Endothelial cell of umbilical vein (primary cell): ENCODE measurements at regions not wholly inside any gene's neighbourhood (a gene's known extent, or its start where the extent isn't known, plus 50 kb on each side); places are given as distances from the start of the nearest gene placed in this dataset.

Source experiments
- BruUV-seq: library from RNA; stranded (reverse); fragments of 400-500 nt; replicated peaks from 2 replicates; lab custom pipeline; 2021; lab: Mats Ljungman, UMichigan
- CTCF ChIA-PET: fragments of 300-600, 350-600 bp; sonication (Branson Sonifier 250); formaldehyde crosslinking; loops from one replicate; lab custom pipeline; 2021; ENCODE audit warnings: antibody characterized with exemption, inconsistent platforms; lab: Charles Lee
- POLR2A ChIA-PET: fragments of 300-600, 350-600 bp; sonication (Branson Sonifier 250); formaldehyde crosslinking; loops from one replicate; lab custom pipeline; 2021; ENCODE audit warnings: antibody characterized with exemption, inconsistent platforms; lab: Charles Lee
- DNase-seq: peaks from one replicate; pipeline ENCODE4 v3.0.0-alpha.2; 2011; ENCODE audit warnings: low read depth, low spot score
- FAIRE-seq: peaks from 2 replicates; lab custom pipeline; 2011; peaks lifted over from hg19 to GRCh38; lab: Jason Lieb, UNC
- H2AFZ ChIP-seq: 2 replicates; pipeline ENCODE4 v1.6.0; 2012; ENCODE audit warnings: low read depth, low read length, control low read depth, inconsistent platforms
- H3K27ac ChIP-seq: 2 replicates; pipeline ENCODE4 v1.5.1; 2011; ENCODE audit warnings: low read depth, mild to moderate bottlenecking, control low read depth, low read length, moderate library complexity; ENCODE audit not compliant: insufficient read depth
- H3K27me3 ChIP-seq, 2 experiments: 2 replicates each; pipeline versions ENCODE4 v1.6.0 to v1.6.1; 2011; ENCODE audit warnings: low read length in 2 of 2, mixed read lengths in 1 of 2; ENCODE audit not compliant: control insufficient read depth in 2 of 2, insufficient read depth in 2 of 2
- H3K36me3 ChIP-seq, 2 experiments: 2 replicates in 1 of 2; 3 replicates in 1 of 2; pipeline ENCODE4 v1.5.1; 2011; ENCODE audit warnings: low read length in 2 of 2, mild to moderate bottlenecking in 1 of 2, moderate library complexity in 1 of 2; ENCODE audit not compliant: control insufficient read depth in 2 of 2, insufficient read depth in 2 of 2; ENCODE audit errors: extremely low read depth in 1 of 2
- H3K4me1 ChIP-seq: 3 replicates; pipeline ENCODE4 v1.5.1; 2011; ENCODE audit warnings: mild to moderate bottlenecking, low read length; ENCODE audit not compliant: control insufficient read depth, insufficient read depth; ENCODE audit errors: extremely low read depth
- H3K4me2 ChIP-seq: 2 replicates; pipeline ENCODE4 v1.6.1; 2011; ENCODE audit warnings: low read length, control low read depth, mixed read lengths; ENCODE audit not compliant: insufficient read depth
- H3K4me3 ChIP-seq, 3 experiments: fragments of 200-600 bp in 1 of 3; sonication (generic), shearing (Covaris generic) in 1 of 3; replicated peaks in 1 of 3; 2 replicates each; pipeline ENCODE4 v1.5.1; 2011 to 2016; ENCODE audit warnings: control low read depth in 3 of 3, low read length in 3 of 3, mild to moderate bottlenecking in 2 of 3, inconsistent platforms in 1 of 3, low read depth in 1 of 3, moderate library complexity in 1 of 3; ENCODE audit not compliant: insufficient read depth in 1 of 3
- H3K79me2 ChIP-seq: 2 replicates; pipeline ENCODE4 v1.6.0; 2012; ENCODE audit warnings: low read length, inconsistent platforms; ENCODE audit not compliant: control insufficient read depth, insufficient read depth
- H3K9ac ChIP-seq: replicated peaks from 2 replicates; pipeline ENCODE3; 2011; ENCODE audit warnings: low read length, control low read depth; ENCODE audit not compliant: insufficient read depth; ENCODE audit errors: extremely low read depth
- H3K9me1 ChIP-seq: replicated peaks from 3 replicates; pipeline ENCODE4 v1.6.0; 2011; ENCODE audit warnings: mild to moderate bottlenecking, low read length; ENCODE audit not compliant: control insufficient read depth, insufficient read depth; ENCODE audit errors: extremely low read depth
- H3K9me3 ChIP-seq: replicated peaks from 2 replicates; pipeline ENCODE4 v1.5.1; 2012; ENCODE audit warnings: low read length, inconsistent platforms; ENCODE audit not compliant: control insufficient read depth, insufficient read depth
- H4K20me1 ChIP-seq: replicated peaks from 2 replicates; pipeline ENCODE3; 2011; ENCODE audit warnings: mild to moderate bottlenecking, low read length; ENCODE audit not compliant: control insufficient read depth, insufficient read depth; ENCODE audit errors: extremely low read depth
- EZH2 ChIP-seq: IDR thresholded peaks from 2 replicates; pipeline ENCODE4 v1.6.1; 2012; ENCODE audit warnings: borderline replicate concordance, low read depth, mild to moderate bottlenecking, moderate library complexity, low read length, inconsistent platforms; ENCODE audit not compliant: severe bottlenecking
- FOS ChIP-seq: IDR thresholded peaks from 2 replicates; pipeline ENCODE4 v1.6.1; 2011; ENCODE audit warnings: mild to moderate bottlenecking, low read length, moderate library complexity, borderline replicate concordance; ENCODE audit not compliant: insufficient read depth
- GATA2 ChIP-seq: IDR thresholded peaks from 2 replicates; pipeline ENCODE4 v1.7.0; 2011; ENCODE audit warnings: low read depth, mild to moderate bottlenecking, moderate library complexity, mixed read lengths, low read length; ENCODE audit not compliant: insufficient read length, insufficient read depth
- JUN ChIP-seq: IDR thresholded peaks from 2 replicates; pipeline ENCODE4 v1.6.1; 2011; ENCODE audit warnings: borderline replicate concordance, low read depth; ENCODE audit not compliant: insufficient read length, insufficient read depth
- MAX ChIP-seq: IDR thresholded peaks from 2 replicates; pipeline ENCODE4 v1.6.1; 2011; ENCODE audit not compliant: insufficient read depth, insufficient read length
- MYC ChIP-seq: IDR thresholded peaks from one replicate; pipeline ENCODE4 v1.6.1; 2011; ENCODE audit warnings: mild to moderate bottlenecking, low read depth, low read length
- POLR2A ChIP-seq: IDR thresholded peaks from 2 replicates; pipeline ENCODE4 v1.6.1; 2012; ENCODE audit warnings: low read depth, mild to moderate bottlenecking, control low read depth, low read length
- POLR2AphosphoS5 ChIP-seq: IDR thresholded peaks from 2 replicates; pipeline ENCODE4 v1.6.1; 2012; ENCODE audit warnings: low read depth, mild to moderate bottlenecking, control low read depth, low read length, moderate library complexity; ENCODE audit not compliant: insufficient read depth
- dilution Hi-C: fragments of 300-500 bp; cut with MboI; formaldehyde crosslinking; loops from one replicate; pipeline ENCODE4 v1.15.0; 2019; ENCODE audit warnings: low sequenced_read_pairs; ENCODE audit not compliant: extremely low pct_ligation_motif_present
- intact Hi-C: fragments of 100-400 bp; cut with micrococcal nuclease; formaldehyde crosslinking; loops from one replicate; pipeline ENCODE4 v1.10.0; 2022
- TF ChIP-seq, protein P1 (sequence below), 2 donors: IDR thresholded peaks; 1 replicate in 1 of 2; 2 replicates in 1 of 2; pipeline ENCODE4 v1.5.1; 2011; ENCODE audit warnings: low read length in 2 of 2, mild to moderate bottlenecking in 2 of 2, moderate library complexity in 2 of 2, control low read depth in 1 of 2, inconsistent platforms in 1 of 2, low read depth in 1 of 2; ENCODE audit not compliant: insufficient read depth in 1 of 2; ENCODE audit errors: extremely low read depth in 1 of 2

- H3K4me2 ChIP-seq = no peak overlapping the region
- ChIA-PET CTCF (no interaction called here), POLR2A (no interaction called here)
- TF ChIP-seq POLR2A (no peak), POLR2AphosphoS5 (no peak), GATA2 (no peak), JUN (no peak), FOS (no peak), MYC (no peak), MAX (no peak), EZH2 (no peak)
- TF ChIP-seq, protein P1, sequence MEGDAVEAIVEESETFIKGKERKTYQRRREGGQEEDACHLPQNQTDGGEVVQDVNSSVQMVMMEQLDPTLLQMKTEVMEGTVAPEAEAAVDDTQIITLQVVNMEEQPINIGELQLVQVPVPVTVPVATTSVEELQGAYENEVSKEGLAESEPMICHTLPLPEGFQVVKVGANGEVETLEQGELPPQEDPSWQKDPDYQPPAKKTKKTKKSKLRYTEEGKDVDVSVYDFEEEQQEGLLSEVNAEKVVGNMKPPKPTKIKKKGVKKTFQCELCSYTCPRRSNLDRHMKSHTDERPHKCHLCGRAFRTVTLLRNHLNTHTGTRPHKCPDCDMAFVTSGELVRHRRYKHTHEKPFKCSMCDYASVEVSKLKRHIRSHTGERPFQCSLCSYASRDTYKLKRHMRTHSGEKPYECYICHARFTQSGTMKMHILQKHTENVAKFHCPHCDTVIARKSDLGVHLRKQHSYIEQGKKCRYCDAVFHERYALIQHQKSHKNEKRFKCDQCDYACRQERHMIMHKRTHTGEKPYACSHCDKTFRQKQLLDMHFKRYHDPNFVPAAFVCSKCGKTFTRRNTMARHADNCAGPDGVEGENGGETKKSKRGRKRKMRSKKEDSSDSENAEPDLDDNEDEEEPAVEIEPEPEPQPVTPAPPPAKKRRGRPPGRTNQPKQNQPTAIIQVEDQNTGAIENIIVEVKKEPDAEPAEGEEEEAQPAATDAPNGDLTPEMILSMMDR (IDR thresholded peaks at IDR 0.05; ENCODE audit: extremely low read depth in 1 of 2, insufficient read depth in 1 of 2, low read depth in 1 of 2, low read length in 2 of 2) = no peak
- intact Hi-C loops = no loop called here
- FAIRE-seq (no peak), DNase-seq (no peak)
- no peak overlapping the region for H3K9ac ChIP-seq
- H3K27ac ChIP-seq = no peak overlapping the region
- BruUV-seq = no TSS peak
- H2AFZ ChIP-seq = no peak overlapping the region
- dilution Hi-C loops = no loop called here
- H3K9me3 ChIP-seq = no peaks in the 10 kb centered on the region
- no peaks in the 10 kb centered on the region for H3K79me2 ChIP-seq
- H3K4me1 ChIP-seq = no peaks in the 10 kb centered on the region
- no peak overlapping the region for H3K4me3 ChIP-seq
- no peaks in the 10 kb centered on the region for H3K27me3 ChIP-seq
- H3K9me1 ChIP-seq = no peaks in the 10 kb centered on the region
- H4K20me1 ChIP-seq = no peaks in the 10 kb centered on the region
- no peaks in the 10 kb centered on the region for H3K36me3 ChIP-seq
Measured at GRCh38 chr3:67245545-67245944, 247.4 kb downstream of the KBTBD8 start.
